Neural cell (in vitro differentiated cells): ENCODE measurements at regions not wholly inside any gene's neighbourhood (a gene's known extent, or its start where the extent isn't known, plus 50 kb on each side); places are given as distances from the start of the nearest gene placed in this dataset.

Experiments
- EZH2 ChIP-seq: fragments of 200-600, 300-800 bp; shearing (Covaris generic), sonication (generic); IDR thresholded peaks from 2 replicates; pipeline ENCODE4 v1.6.1; 2014; ENCODE audit warnings: antibody characterized with exemption, low read length, borderline replicate concordance, mild to moderate bottlenecking; ENCODE audit not compliant: insufficient read depth, poor library complexity, severe bottlenecking
- POLR2AphosphoS5 ChIP-seq: IDR thresholded peaks from 2 replicates; pipeline ENCODE4 v1.6.1; 2012
- TF ChIP-seq, protein P1 (sequence below): fragments of 450-650 bp; IDR thresholded peaks from 2 replicates; pipeline ENCODE4 v1.5.1; 2014; ENCODE audit warnings: antibody characterized with exemption, mild to moderate bottlenecking, moderate library complexity; ENCODE audit not compliant: poor library complexity, severe bottlenecking

DNA sequence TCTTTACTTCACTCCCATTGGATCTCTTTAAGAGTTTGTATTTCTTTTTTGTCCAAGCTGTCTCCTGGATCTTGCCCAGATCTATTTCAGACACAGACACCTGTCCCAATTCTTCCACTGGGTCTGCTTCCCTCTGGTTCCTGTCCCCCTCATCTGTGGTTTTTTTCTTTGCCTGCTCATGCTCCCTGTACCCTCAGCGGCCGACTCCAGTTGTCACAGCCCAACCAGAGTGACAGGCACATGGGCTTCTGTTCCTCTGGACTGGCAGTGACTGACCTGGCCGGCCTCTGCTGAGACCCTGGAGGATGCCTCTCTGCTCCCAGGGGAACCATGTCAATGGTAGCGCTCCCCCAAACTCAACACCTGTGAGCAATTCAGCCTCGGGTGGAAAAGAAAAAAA, 142.6 kb downstream of the WSCD1 start:
- TF ChIP-seq EZH2 (no peak), POLR2AphosphoS5 (no peak)
- TF ChIP-seq, protein P1, sequence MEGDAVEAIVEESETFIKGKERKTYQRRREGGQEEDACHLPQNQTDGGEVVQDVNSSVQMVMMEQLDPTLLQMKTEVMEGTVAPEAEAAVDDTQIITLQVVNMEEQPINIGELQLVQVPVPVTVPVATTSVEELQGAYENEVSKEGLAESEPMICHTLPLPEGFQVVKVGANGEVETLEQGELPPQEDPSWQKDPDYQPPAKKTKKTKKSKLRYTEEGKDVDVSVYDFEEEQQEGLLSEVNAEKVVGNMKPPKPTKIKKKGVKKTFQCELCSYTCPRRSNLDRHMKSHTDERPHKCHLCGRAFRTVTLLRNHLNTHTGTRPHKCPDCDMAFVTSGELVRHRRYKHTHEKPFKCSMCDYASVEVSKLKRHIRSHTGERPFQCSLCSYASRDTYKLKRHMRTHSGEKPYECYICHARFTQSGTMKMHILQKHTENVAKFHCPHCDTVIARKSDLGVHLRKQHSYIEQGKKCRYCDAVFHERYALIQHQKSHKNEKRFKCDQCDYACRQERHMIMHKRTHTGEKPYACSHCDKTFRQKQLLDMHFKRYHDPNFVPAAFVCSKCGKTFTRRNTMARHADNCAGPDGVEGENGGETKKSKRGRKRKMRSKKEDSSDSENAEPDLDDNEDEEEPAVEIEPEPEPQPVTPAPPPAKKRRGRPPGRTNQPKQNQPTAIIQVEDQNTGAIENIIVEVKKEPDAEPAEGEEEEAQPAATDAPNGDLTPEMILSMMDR = no peak
